H1 (cell line): ENCODE measurements at regions not wholly inside any gene's neighbourhood (a gene's known extent, or its start where the extent isn't known, plus 50 kb on each side); places are given as distances from the start of the nearest gene placed in this dataset.

ENCODE experiments used
- CTCF ChIA-PET: fragments of 300-600 bp; sonication (Branson Sonifier 250); formaldehyde crosslinking; loops from one replicate; lab custom pipeline; 2021; ENCODE audit not compliant: partially characterized antibody; lab: Charles Lee
- POLR2A ChIA-PET: fragments of 300-600 bp; sonication (Branson Sonifier 250); formaldehyde crosslinking; loops from one replicate; lab custom pipeline; 2021; ENCODE audit warnings: inconsistent platforms; ENCODE audit not compliant: partially characterized antibody; lab: Charles Lee
- DNase-seq, 2 experiments: peaks; one replicate each; pipeline versions ENCODE4 v3.0.0 to v3.0.0-alpha.2; 2010 to 2022; ENCODE audit warnings: low spot score in 2 of 2, low read depth in 1 of 2, mixed read lengths in 1 of 2
- FAIRE-seq: peaks from 2 replicates; lab custom pipeline; 2011; peaks lifted over from hg19 to GRCh38; lab: Jason Lieb, UNC
- H2AFZ ChIP-seq: 2 replicates; pipeline ENCODE4 v1.8.1; 2012; ENCODE audit warnings: low read length, inconsistent platforms
- H2AK5ac ChIP-seq: 2 replicates; pipeline ENCODE4 v1.6.1; 2013; ENCODE audit warnings: low read depth, low read length
- H2BK120ac ChIP-seq: replicated peaks from 2 replicates; pipeline ENCODE3; 2013; ENCODE audit warnings: low read depth, low read length, inconsistent platforms
- H2BK12ac ChIP-seq: 2 replicates; pipeline ENCODE4 v1.6.1; 2013; ENCODE audit warnings: low read depth, low read length
- H2BK15ac ChIP-seq: 2 replicates; pipeline ENCODE4 v1.6.1; 2013; ENCODE audit warnings: low read length
- H2BK20ac ChIP-seq: 2 replicates; pipeline ENCODE4 v1.6.1; 2013; ENCODE audit warnings: low read length
- H2BK5ac ChIP-seq: 2 replicates; pipeline ENCODE4 v1.6.1; 2013; ENCODE audit warnings: low read depth, low read length
- H3K14ac ChIP-seq: 2 replicates; pipeline ENCODE4 v1.6.1; 2013; ENCODE audit warnings: inconsistent platforms; ENCODE audit not compliant: insufficient read length
- H3K18ac ChIP-seq: 2 replicates; pipeline ENCODE4 v1.6.1; 2013; ENCODE audit warnings: low read length; ENCODE audit errors: extremely low read depth
- H3K23ac ChIP-seq: 2 replicates; pipeline ENCODE4 v1.6.1; 2013; ENCODE audit warnings: inconsistent platforms; ENCODE audit not compliant: insufficient read length
- H3K23me2 ChIP-seq: 2 replicates; pipeline ENCODE4 v1.6.1; 2013; ENCODE audit warnings: low read depth, low read length
- H3K27ac ChIP-seq: 2 replicates; pipeline ENCODE4 v1.6.1; 2011; ENCODE audit warnings: low read depth, low read length, inconsistent platforms
- H3K27me3 ChIP-seq, 4 experiments: replicated peaks in 1 of 4; 1 replicate in 1 of 4; 2 replicates in 3 of 4; pipeline versions ENCODE4 v1.6.1 to v1.8.1; 2011 to 2013; ENCODE audit warnings: low read length in 3 of 4, mild to moderate bottlenecking in 3 of 4, inconsistent platforms in 2 of 4, mixed read lengths in 2 of 4, moderate library complexity in 1 of 4; ENCODE audit not compliant: control insufficient read depth in 3 of 4, insufficient read depth in 3 of 4; ENCODE audit errors: extremely low read depth in 1 of 4
- H3K36me3 ChIP-seq, 4 experiments: 2 replicates each; pipeline versions ENCODE4 v1.6.1 to v1.8.1; 2011 to 2013; ENCODE audit warnings: mild to moderate bottlenecking in 4 of 4, low read length in 3 of 4, moderate library complexity in 2 of 4, control low read depth in 1 of 4, inconsistent platforms in 1 of 4; ENCODE audit not compliant: insufficient read depth in 4 of 4, control insufficient read depth in 2 of 4
- H3K4ac ChIP-seq: replicated peaks from 2 replicates; pipeline ENCODE3; 2013; ENCODE audit warnings: low read length, low read depth, mixed read lengths, inconsistent platforms; ENCODE audit not compliant: insufficient read length
- H3K4me1 ChIP-seq, 4 experiments: replicated peaks in 1 of 4; 1 replicate in 1 of 4; 2 replicates in 3 of 4; pipeline versions ENCODE4 v1.6.1 to v1.8.1; 2011 to 2013; ENCODE audit warnings: low read length in 3 of 4, inconsistent platforms in 2 of 4, mixed read lengths in 1 of 4; ENCODE audit not compliant: insufficient read depth in 4 of 4, control insufficient read depth in 3 of 4
- H3K4me2 ChIP-seq, 2 experiments: 2 replicates each; pipeline versions ENCODE4 v1.6.1 to v1.8.1; 2011 to 2013; ENCODE audit warnings: low read depth in 2 of 2, low read length in 2 of 2, control low read depth in 1 of 2, inconsistent platforms in 1 of 2, mild to moderate bottlenecking in 1 of 2; ENCODE audit not compliant: insufficient read depth in 1 of 2
- H3K4me3 ChIP-seq, 4 experiments: fragments of 200-600, 300-600 bp in 1 of 4; sonication (generic), shearing (Covaris generic), sonication (Bioruptor Twin) in 1 of 4; 2 replicates each; pipeline versions ENCODE4 v1.5.1 to v1.8.1; 2011 to 2016; ENCODE audit warnings: low read length in 4 of 4, low read depth in 3 of 4, control low read depth in 2 of 4, inconsistent platforms in 2 of 4, mild to moderate bottlenecking in 2 of 4, mixed read lengths in 1 of 4, moderate library complexity in 1 of 4; ENCODE audit not compliant: insufficient read depth in 2 of 4; ENCODE audit errors: extremely low read depth in 1 of 4
- H3K56ac ChIP-seq: replicated peaks from 2 replicates; pipeline ENCODE3; 2013; ENCODE audit warnings: low read depth, mild to moderate bottlenecking, mixed read lengths, low read length, inconsistent platforms; ENCODE audit not compliant: insufficient read length
- H3K79me1 ChIP-seq: 2 replicates; pipeline ENCODE4 v1.6.1; 2013; ENCODE audit warnings: low read depth, low read length, control low read depth
- H3K79me2 ChIP-seq, 2 experiments: 2 replicates each; pipeline versions ENCODE4 v1.6.1 to v1.8.1; 2012 to 2013; ENCODE audit warnings: low read length in 2 of 2, mild to moderate bottlenecking in 2 of 2, inconsistent platforms in 1 of 2; ENCODE audit not compliant: insufficient read depth in 2 of 2, control insufficient read depth in 1 of 2
- H3K9ac ChIP-seq, 4 experiments: replicated peaks in 1 of 4; 1 replicate in 1 of 4; 2 replicates in 3 of 4; pipeline versions ENCODE4 v1.6.1 to v1.8.1; 2011 to 2013; ENCODE audit warnings: low read depth in 3 of 4, low read length in 3 of 4, control low read depth in 2 of 4, mild to moderate bottlenecking in 2 of 4, moderate library complexity in 2 of 4, inconsistent platforms in 1 of 4; ENCODE audit errors: extremely low read depth in 1 of 4
- H3K9me3 ChIP-seq, 2 experiments: 2 replicates each; pipeline versions ENCODE4 v1.6.1 to v1.8.1; 2012 to 2013; ENCODE audit warnings: mild to moderate bottlenecking in 2 of 2, moderate library complexity in 2 of 2, control low read depth in 1 of 2, inconsistent platforms in 1 of 2, low read depth in 1 of 2, low read length in 1 of 2, mixed read lengths in 1 of 2; ENCODE audit not compliant: insufficient read depth in 2 of 2
- H4K20me1 ChIP-seq, 2 experiments: replicated peaks in 1 of 2; 2 replicates each; pipeline versions ENCODE3 to v1.8.1; 2011 to 2013; ENCODE audit warnings: inconsistent platforms in 2 of 2, low read length in 2 of 2, mild to moderate bottlenecking in 1 of 2; ENCODE audit not compliant: insufficient read depth in 2 of 2, control insufficient read depth in 1 of 2
- H4K5ac ChIP-seq: 2 replicates; pipeline ENCODE4 v1.6.1; 2013; ENCODE audit warnings: low read length, low read depth, mixed read lengths, inconsistent platforms; ENCODE audit not compliant: insufficient read length
- H4K8ac ChIP-seq: 2 replicates; pipeline ENCODE4 v1.8.0; 2013; ENCODE audit warnings: mild to moderate bottlenecking, moderate library complexity, low read length, inconsistent platforms; ENCODE audit not compliant: insufficient read depth; ENCODE audit errors: extremely low read depth
- H4K91ac ChIP-seq: replicated peaks from 2 replicates; pipeline ENCODE3; 2013; ENCODE audit warnings: low read length, mixed read lengths, inconsistent platforms; ENCODE audit not compliant: insufficient read length
- BRCA1 ChIP-seq: IDR thresholded peaks from 2 replicates; pipeline ENCODE4 v1.6.1; 2012; ENCODE audit warnings: low read depth, low read length, improper control_type of control experiment
- CBX5 ChIP-seq: fragments of 300-800, 300-1000 bp; sonication (generic); IDR thresholded peaks from 2 replicates; pipeline ENCODE4 v1.7.1; 2016; ENCODE audit warnings: antibody characterized with exemption, low read length, low read depth
- CBX8 ChIP-seq: fragments of 300-800, 300-1000 bp; sonication (generic); IDR thresholded peaks from 2 replicates; pipeline ENCODE4 v1.7.1; 2016; ENCODE audit warnings: low read depth, low read length, borderline replicate concordance
- EP300 ChIP-seq, 2 experiments: IDR thresholded peaks; 1 replicate in 1 of 2; 2 replicates in 1 of 2; pipeline ENCODE4 v1.6.1; 2011 to 2012; ENCODE audit warnings: low read depth in 2 of 2, low read length in 2 of 2, mild to moderate bottlenecking in 2 of 2, borderline replicate concordance in 1 of 2, inconsistent platforms in 1 of 2, moderate library complexity in 1 of 2
- EZH2 ChIP-seq: fragments of 200-600 bp; sonication (generic); IDR thresholded peaks from 2 replicates; pipeline ENCODE4 v1.7.1; 2012; ENCODE audit warnings: low read depth, mild to moderate bottlenecking, moderate library complexity, low read length, inconsistent platforms; ENCODE audit not compliant: severe bottlenecking
- KDM4A ChIP-seq: IDR thresholded peaks from one replicate; pipeline ENCODE4 v1.7.1; 2012; ENCODE audit warnings: low read depth, mild to moderate bottlenecking, moderate library complexity, low read length, inconsistent platforms; ENCODE audit not compliant: severe bottlenecking
- NANOG ChIP-seq: IDR thresholded peaks from 2 replicates; pipeline ENCODE4 v1.6.1; 2011; ENCODE audit warnings: low read length, low read depth, mild to moderate bottlenecking, inconsistent platforms; ENCODE audit not compliant: insufficient read depth, poor library complexity, severe bottlenecking
- POLR2AphosphoS5 ChIP-seq: IDR thresholded peaks from 2 replicates; pipeline ENCODE4 v1.6.1; 2011; ENCODE audit warnings: low read depth, low read length
- RXRA ChIP-seq: IDR thresholded peaks from 2 replicates; pipeline ENCODE4 v1.6.1; 2011; ENCODE audit warnings: low read depth, mild to moderate bottlenecking, low read length, moderate library complexity; ENCODE audit not compliant: insufficient read depth
- SAP30 ChIP-seq: fragments of 300-600 bp; sonication (generic); IDR thresholded peaks from 2 replicates; pipeline ENCODE4 v1.7.1; 2012; ENCODE audit warnings: low read length, moderate library complexity, mild to moderate bottlenecking, inconsistent platforms; ENCODE audit not compliant: insufficient read depth, insufficient replicate concordance
- SRF ChIP-seq: IDR thresholded peaks from 2 replicates; pipeline ENCODE4 v1.6.1; 2011; ENCODE audit warnings: mild to moderate bottlenecking, low read depth, low read length, moderate library complexity
- SUZ12 ChIP-seq: fragments of 200-600 bp; sonication (generic); IDR thresholded peaks from 2 replicates; pipeline ENCODE4 v1.6.1; 2012; ENCODE audit warnings: mild to moderate bottlenecking, inconsistent platforms, low read length, moderate library complexity, mixed read lengths
- TBP ChIP-seq: IDR thresholded peaks from 2 replicates; pipeline ENCODE4 v1.6.1; 2011; ENCODE audit warnings: low read depth, low read length, improper control_type of control experiment
- USF2 ChIP-seq: IDR thresholded peaks from 2 replicates; pipeline ENCODE4 v1.6.1; 2011; ENCODE audit warnings: low read length, improper control_type of control experiment
- WGBS, 2 experiments: shearing (Covaris generic) in 1 of 2; methylation state at CpG; one replicate each; pipeline versions ENCODE4 v1.1.6 to v1.1.7; 2013 to 2015; ENCODE audit warnings: low lambda C conversion rate in 2 of 2, mixed read lengths in 2 of 2, inconsistent platforms in 1 of 2, low coverage in 1 of 2, missing lambda C conversion rate in 1 of 2; ENCODE audit not compliant: insufficient replicate concordance in 2 of 2, insufficient coverage in 1 of 2, insufficient read length in 1 of 2; ENCODE audit errors: extremely low coverage in 1 of 2, missing lambda C conversion rate in 1 of 2; 5-methylcytosine and 5-hydroxymethylcytosine counted together

GRCh38 chr18:10266334-10266590 is 188.2 kb upstream of the APCDD1 start:
- H3K4me1 ChIP-seq = no peaks in the 10 kb centered on the region
- no peak overlapping the region for H3K4me2 ChIP-seq
- no peaks in the 10 kb centered on the region; a peak in 1 of 4 replicates for H3K9me3 ChIP-seq
- no peak overlapping the region for H3K14ac ChIP-seq
- H3K36me3 ChIP-seq = no peaks in the 10 kb centered on the region
- H3K23ac ChIP-seq = no peak overlapping the region
- ChIA-PET CTCF (no interaction called here), POLR2A (no interaction called here)
- no peak overlapping the region for H2BK120ac ChIP-seq
- no peak overlapping the region for H2BK15ac ChIP-seq
- H3K18ac ChIP-seq = no peak overlapping the region; the same call in 1 of the 2 replicates
- H3K23me2 ChIP-seq = no peaks in the 10 kb centered on the region
- 93% methylated on average over 4 of the region's 4 CpGs; no CpG with 5 or more reads in 1 of the 2 experiments for WGBS, 2 experiments
- no peak overlapping the region for H2AFZ ChIP-seq
- H3K79me2 ChIP-seq = no peaks in the 10 kb centered on the region
- H2BK5ac ChIP-seq = no peak overlapping the region
- no peak overlapping the region for H3K4me3 ChIP-seq
- H2BK12ac ChIP-seq = no peak overlapping the region
- no peak overlapping the region for H4K91ac ChIP-seq
- H3K9ac ChIP-seq = no peak overlapping the region
- no peak for FAIRE-seq
- H4K8ac ChIP-seq = no peak overlapping the region
- no peak overlapping the region for H4K5ac ChIP-seq
- no peaks in the 10 kb centered on the region for H4K20me1 ChIP-seq
- no peaks in the 10 kb centered on the region for H3K27me3 ChIP-seq
- no peak overlapping the region for H2AK5ac ChIP-seq
- no peak for DNase-seq
- no peak overlapping the region for H3K27ac ChIP-seq
- H3K4ac ChIP-seq = no peak overlapping the region
- H3K56ac ChIP-seq = no peak overlapping the region
- H3K79me1 ChIP-seq = no peaks in the 10 kb centered on the region
- no peak overlapping the region for H2BK20ac ChIP-seq
- TF ChIP-seq SAP30 (no peak), NANOG (no peak), EZH2 (no peak), EP300 (IDR thresholded peaks at IDR 0.05; ENCODE audit: borderline replicate concordance in 1 of 2, low read depth in 2 of 2, low read length in 2 of 2) (no peak), RXRA (no peak), USF2 (no peak), CBX8 (no peak), SUZ12 (no peak), KDM4A (no peak), SRF (no peak), BRCA1 (no peak), CBX5 (no peak), POLR2AphosphoS5 (no peak), TBP (no peak)
